Prostate gland (tissue), 2 donors: ENCODE measurements at regions not wholly inside any gene's neighbourhood (a gene's known extent, or its start where the extent isn't known, plus 50 kb on each side); places are given as distances from the start of the nearest gene placed in this dataset.

ENCODE experiments used
- DNase-seq: peaks from one replicate; pipeline ENCODE4 v3.0.0-alpha.2; 2019; ENCODE audit warnings: low spot score
- H3K27ac ChIP-seq, 2 donors: fragments of 200-600 bp; sonication (generic); 2 replicates each; pipeline ENCODE4 v1.5.1; 2017 to 2019
- H3K27me3 ChIP-seq: fragments of 200-600 bp; sonication (generic); replicated peaks from 2 replicates; pipeline ENCODE4 v1.5.1; 2019; ENCODE audit not compliant: insufficient read depth
- H3K36me3 ChIP-seq, 2 donors: fragments of 200-600 bp; sonication (generic); 1 replicate in 1 of 2; 2 replicates in 1 of 2; pipeline versions ENCODE4 v1.5.1 to v1.8.1; 2017 to 2019
- H3K4me1 ChIP-seq: fragments of 200-600 bp; sonication (generic); replicated peaks from 2 replicates; pipeline ENCODE4 v1.5.1; 2019
- H3K4me3 ChIP-seq, 2 donors: fragments of 200-600 bp; sonication (generic); 2 replicates each; pipeline ENCODE4 v1.5.1; 2017 to 2019
- H3K9me3 ChIP-seq: fragments of 200-600 bp; sonication (generic); 2 replicates; pipeline ENCODE4 v1.5.1; 2017
- POLR2A ChIP-seq: fragments of 450-650 bp; IDR thresholded peaks from one replicate; pipeline ENCODE4 v1.6.1; 2016; ENCODE audit warnings: antibody characterized with exemption, mild to moderate bottlenecking
- POLR2AphosphoS5 ChIP-seq: sonication (generic); formaldehyde crosslinking; IDR thresholded peaks from one replicate; pipeline ENCODE4 v1.6.1; 2017; ENCODE audit warnings: antibody characterized with exemption
- WGBS: methylation state at CpG from one replicate; pipeline ENCODE4 v1.1.5; 2018; 5-methylcytosine and 5-hydroxymethylcytosine counted together
- intact Hi-C: fragments of 100-400 bp; cut with DNase I; formaldehyde crosslinking; loops from one replicate; pipeline ENCODE4 v1.14.2; 2022
- TF ChIP-seq, protein P1 (sequence below), 4 experiments: fragments of 200-600 bp in 2 of 4; fragments of 450-650 bp in 2 of 4; sonication (generic) in 2 of 4; IDR thresholded peaks; 1 replicate in 3 of 4; 2 replicates in 1 of 4; pipeline ENCODE4 v1.5.1; 2016 to 2019; ENCODE audit warnings: antibody characterized with exemption in 4 of 4, mild to moderate bottlenecking in 2 of 4, moderate library complexity in 2 of 4

DNA sequence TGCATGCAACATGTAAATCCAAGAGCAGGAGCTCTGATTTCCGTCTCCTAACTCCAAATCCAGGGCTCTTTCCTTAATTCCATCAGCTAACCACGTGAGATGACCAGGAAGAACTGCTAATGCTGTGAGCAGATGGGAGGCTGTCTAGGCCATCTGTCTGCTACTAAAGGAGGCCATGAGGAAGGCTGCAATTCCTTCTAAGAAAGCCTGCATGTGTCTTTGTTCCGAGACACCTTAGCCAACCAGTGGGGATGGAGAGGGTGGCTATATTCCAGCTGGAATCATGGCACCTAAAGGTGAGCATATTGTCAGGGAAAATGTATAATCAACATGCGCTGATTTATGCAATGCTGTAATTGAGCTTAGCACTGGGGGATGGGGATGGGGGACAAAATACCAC, 267.2 kb upstream of the CDH5 start:
- no peak for DNase-seq
- H3K4me1 ChIP-seq, result no peaks in the 10 kb centered on the region
- no peaks in the 10 kb centered on the region for H3K27me3 ChIP-seq
- WGBS, result 89% methylated on average over 4 of the region's 4 CpGs
- TF ChIP-seq POLR2AphosphoS5 (no peak), POLR2A (no peak)
- TF ChIP-seq, protein P1, sequence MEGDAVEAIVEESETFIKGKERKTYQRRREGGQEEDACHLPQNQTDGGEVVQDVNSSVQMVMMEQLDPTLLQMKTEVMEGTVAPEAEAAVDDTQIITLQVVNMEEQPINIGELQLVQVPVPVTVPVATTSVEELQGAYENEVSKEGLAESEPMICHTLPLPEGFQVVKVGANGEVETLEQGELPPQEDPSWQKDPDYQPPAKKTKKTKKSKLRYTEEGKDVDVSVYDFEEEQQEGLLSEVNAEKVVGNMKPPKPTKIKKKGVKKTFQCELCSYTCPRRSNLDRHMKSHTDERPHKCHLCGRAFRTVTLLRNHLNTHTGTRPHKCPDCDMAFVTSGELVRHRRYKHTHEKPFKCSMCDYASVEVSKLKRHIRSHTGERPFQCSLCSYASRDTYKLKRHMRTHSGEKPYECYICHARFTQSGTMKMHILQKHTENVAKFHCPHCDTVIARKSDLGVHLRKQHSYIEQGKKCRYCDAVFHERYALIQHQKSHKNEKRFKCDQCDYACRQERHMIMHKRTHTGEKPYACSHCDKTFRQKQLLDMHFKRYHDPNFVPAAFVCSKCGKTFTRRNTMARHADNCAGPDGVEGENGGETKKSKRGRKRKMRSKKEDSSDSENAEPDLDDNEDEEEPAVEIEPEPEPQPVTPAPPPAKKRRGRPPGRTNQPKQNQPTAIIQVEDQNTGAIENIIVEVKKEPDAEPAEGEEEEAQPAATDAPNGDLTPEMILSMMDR (IDR thresholded peaks at IDR 0.05), result no peak
- no peak overlapping the region for H3K27ac ChIP-seq
- no peak overlapping the region for H3K4me3 ChIP-seq
- no peaks in the 10 kb centered on the region for H3K36me3 ChIP-seq
- intact Hi-C loops, result no loop called here
- H3K9me3 ChIP-seq, result no peaks in the 10 kb centered on the region

DNA sequence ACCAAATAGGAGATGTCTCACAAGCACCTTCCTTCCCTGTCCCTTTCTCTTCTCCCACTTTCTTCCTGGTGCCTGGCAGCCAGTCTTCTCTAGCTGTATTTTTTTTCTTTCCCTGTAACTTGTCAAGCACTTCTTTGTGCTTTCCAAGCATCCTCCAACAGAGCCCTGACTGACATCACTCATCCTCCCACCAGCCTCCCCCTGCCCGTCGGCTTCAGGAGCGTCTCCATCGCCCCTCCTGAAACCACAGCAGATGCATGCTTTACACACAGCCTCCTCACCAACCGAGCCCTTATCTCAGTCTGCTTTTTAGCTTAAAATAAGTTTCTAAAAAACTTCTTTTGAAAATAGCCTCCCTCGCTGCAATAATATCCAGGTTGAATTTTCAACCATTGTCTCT, 268.7 kb upstream of the CDH5 start:
- H3K27me3 ChIP-seq, result no peaks in the 10 kb centered on the region
- H3K4me3 ChIP-seq, result no peak overlapping the region
- no peaks in the 10 kb centered on the region for H3K4me1 ChIP-seq
- no peaks in the 10 kb centered on the region for H3K9me3 ChIP-seq
- H3K27ac ChIP-seq, result no peak overlapping the region
- no peaks in the 10 kb centered on the region for H3K36me3 ChIP-seq
- 47% methylated on average over 6 of the region's 6 CpGs for whole genome bisulfite sequencing
- TF ChIP-seq POLR2AphosphoS5, result no peak
- TF ChIP-seq, protein P1 (IDR thresholded peaks at IDR 0.05), result no peak
- no peak for TF ChIP-seq POLR2A
- DNase-seq, result no peak
- intact Hi-C loops, result no loop called here

DNA sequence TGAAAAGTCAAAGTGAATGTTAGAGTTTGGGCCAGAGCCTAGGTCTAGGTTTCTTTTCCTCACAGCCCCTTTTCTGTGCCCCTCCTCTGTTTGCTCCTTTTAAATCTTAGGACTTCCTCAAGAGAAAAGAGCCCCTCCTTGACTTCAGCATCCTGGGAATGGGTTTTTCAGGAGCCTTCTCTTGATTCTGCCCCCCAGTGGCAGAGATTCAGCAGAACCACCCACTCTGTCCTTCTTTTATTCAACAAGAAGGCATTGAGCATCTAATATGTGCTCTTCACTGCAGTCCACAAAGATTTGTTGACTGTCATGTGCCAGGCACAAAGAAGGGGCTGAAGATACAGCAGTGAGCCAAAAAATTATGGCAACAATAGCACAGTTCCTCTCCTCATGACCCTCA, 270.8 kb upstream of the CDH5 start:
- Histone ChIP-seq H3K27ac (no peak overlapping the region), H3K9me3 (no peaks in the 10 kb centered on the region), H3K36me3 (no peaks in the 10 kb centered on the region), H3K4me3 (no peak overlapping the region), H3K27me3 (no peaks in the 10 kb centered on the region), H3K4me1 (no peaks in the 10 kb centered on the region)
- intact Hi-C loops, result no loop called here
- no peak for DNase-seq
- TF ChIP-seq, protein P1 (IDR thresholded peaks at IDR 0.05), result no peak
- TF ChIP-seq POLR2AphosphoS5, result no peak
- no peak for TF ChIP-seq POLR2A

DNA sequence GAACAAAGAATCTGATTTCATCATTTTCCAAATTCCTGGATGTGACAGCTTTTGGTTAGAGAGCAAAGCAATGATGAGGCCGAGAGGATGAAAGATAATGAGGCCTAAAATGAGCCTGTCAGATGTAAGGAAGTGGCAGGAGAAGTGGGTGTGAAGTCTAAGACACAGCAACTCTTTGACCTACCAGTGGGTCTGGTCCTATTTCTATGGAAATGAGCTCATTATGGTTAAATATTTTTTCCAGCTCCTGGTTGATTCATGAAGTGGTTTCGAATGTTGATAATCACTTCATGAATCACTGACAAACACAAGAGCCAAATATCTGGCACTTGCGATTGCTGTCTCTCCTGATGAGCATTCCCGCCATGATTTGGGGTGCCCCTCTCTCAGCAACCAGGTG, 273.3 kb upstream of the CDH5 start:
- WGBS, result 98% methylated on average over 4 of the region's 4 CpGs
- no peaks in the 10 kb centered on the region for H3K36me3 ChIP-seq
- no peak overlapping the region for H3K27ac ChIP-seq
- H3K4me3 ChIP-seq, result no peak overlapping the region
- no peaks in the 10 kb centered on the region for H3K27me3 ChIP-seq
- TF ChIP-seq, protein P1 (IDR thresholded peaks at IDR 0.05), result no peak
- TF ChIP-seq POLR2A (no peak), POLR2AphosphoS5 (no peak)
- no peak for DNase-seq
- intact Hi-C loops, result no loop called here
- no peaks in the 10 kb centered on the region for H3K9me3 ChIP-seq
- no peaks in the 10 kb centered on the region for H3K4me1 ChIP-seq

DNA sequence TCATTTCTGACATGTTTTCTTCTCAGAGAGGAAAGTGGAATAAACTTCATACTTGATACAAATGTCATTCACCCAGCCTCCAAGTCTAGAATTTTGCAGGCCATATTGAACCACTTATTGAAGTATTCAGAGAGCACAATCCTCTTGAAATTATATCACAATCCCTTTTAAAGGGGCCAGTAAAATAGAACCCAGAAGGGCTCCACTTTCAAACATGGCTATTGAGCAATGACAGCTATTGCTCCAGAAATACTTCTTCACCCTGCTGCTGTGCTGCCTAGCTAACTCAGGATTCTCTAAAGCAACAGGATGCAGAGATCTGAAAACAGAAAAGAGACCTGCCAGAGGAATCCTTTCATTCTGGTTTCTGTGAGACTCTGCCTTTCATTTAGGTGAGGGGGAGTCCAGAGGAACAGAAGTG, 275.0 kb upstream of the CDH5 start:
- no peak for TF ChIP-seq POLR2AphosphoS5
- Histone ChIP-seq H3K9me3 (no peaks in the 10 kb centered on the region), H3K27me3 (no peaks in the 10 kb centered on the region), H3K4me3 (no peak overlapping the region), H3K27ac (no peak overlapping the region), H3K4me1 (no peaks in the 10 kb centered on the region), H3K36me3 (no peaks in the 10 kb centered on the region)
- intact Hi-C loops, result no loop called here
- no peak for DNase-seq

DNA sequence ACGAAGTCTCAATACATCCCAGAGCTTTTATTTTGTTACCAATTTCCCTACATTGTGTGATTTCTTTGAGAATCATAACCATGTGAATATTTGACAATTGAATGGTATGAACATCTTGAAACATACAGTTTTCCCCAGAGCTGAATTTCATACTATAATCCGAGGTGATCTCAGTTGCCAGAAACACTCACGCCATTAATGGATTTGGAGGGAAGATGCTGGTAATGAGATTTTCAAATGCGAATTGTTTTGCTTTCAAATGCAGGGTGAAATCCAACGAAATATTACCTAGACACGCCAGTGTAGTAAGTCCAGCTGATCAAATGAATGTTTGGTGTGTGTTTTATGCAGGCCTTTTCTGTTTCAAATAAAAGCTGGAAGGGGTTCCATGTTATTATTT, 277.8 kb upstream of the CDH5 start:
- TF ChIP-seq, protein P1 (IDR thresholded peaks at IDR 0.05), result no peak
- TF ChIP-seq POLR2AphosphoS5 (no peak), POLR2A (no peak)
- Histone ChIP-seq H3K9me3 (no peaks in the 10 kb centered on the region), H3K36me3 (no peaks in the 10 kb centered on the region), H3K27me3 (no peaks in the 10 kb centered on the region), H3K4me1 (no peaks in the 10 kb centered on the region), H3K27ac (no peak overlapping the region), H3K4me3 (no peak overlapping the region)
- intact Hi-C loops, result no loop called here
- 89% methylated on average over 6 of the region's 6 CpGs for WGBS
- no peak for DNase-seq
